ENCODE measurements at regions not wholly inside any gene's neighbourhood (a gene's known extent, or its start where the extent isn't known, plus 50 kb on each side); places are given as distances from the start of the nearest gene placed in this dataset.
A peak's percentile ranks its signal among the peaks of the same experiment; 100 is the strongest.

- Mint-ChIP-seq H3K4me1 (no peaks in the 10 kb centered on the region), H3K27ac (no peak overlapping the region), H3K4me3 (no peak overlapping the region), H3K9me3 (no peaks in the 10 kb centered on the region), H3K27me3 (peaks cover 11% of the 10 kb centered on the region)
- ATAC-seq (no peak), DNase-seq (no peak)
These were observed 1290.1 kb downstream of the TBC1D22A start for GRCh38 chr22:48052621-48052890.

GRCh38 chr22:48051796-48052620, 1289.6 kb downstream of the TBC1D22A start:
- ATAC-seq = no peak
- no peak overlapping the region for H3K4me3 Mint-ChIP-seq
- no peaks in the 10 kb centered on the region for H3K4me1 Mint-ChIP-seq
- no peaks in the 10 kb centered on the region for H3K9me3 Mint-ChIP-seq
- no peak overlapping the region for H3K27ac Mint-ChIP-seq
- peaks cover 6% of the 10 kb centered on the region for H3K27me3 Mint-ChIP-seq
- no peak for DNase-seq

GRCh38 chr22:48050836-48051235, 1288.4 kb downstream of the TBC1D22A start:
- ATAC-seq = no peak
- Mint-ChIP-seq H3K4me1 (no peaks in the 10 kb centered on the region), H3K27me3 (peaks cover 7% of the 10 kb centered on the region), H3K9me3 (no peaks in the 10 kb centered on the region), H3K4me3 (no peak overlapping the region), H3K27ac (no peak overlapping the region)
- no peak for DNase-seq

- no peaks in the 10 kb centered on the region for H3K4me1 Mint-ChIP-seq
- no peaks in the 10 kb centered on the region for H3K9me3 Mint-ChIP-seq
- no peak for DNase-seq
- peaks cover 18% of the 10 kb centered on the region for H3K27me3 Mint-ChIP-seq
- H3K4me3 Mint-ChIP-seq = no peak overlapping the region
- H3K27ac Mint-ChIP-seq = no peak overlapping the region
- no peak for ATAC-seq
These were observed 1286.7 kb downstream of the TBC1D22A start for GRCh38 chr22:48049116-48049515.

GRCh38 chr22:48047722-48048500, 1285.5 kb downstream of the TBC1D22A start:
- ATAC-seq = no peak
- Mint-ChIP-seq H3K27me3 (peaks cover 24% of the 10 kb centered on the region), H3K27ac (peak overlapping the region in 1 of 2 donors; percentile 31), H3K9me3 (no peaks in the 10 kb centered on the region), H3K4me3 (no peak overlapping the region), H3K4me1 (no peaks in the 10 kb centered on the region)
- DNase-seq = no peak

- no peak for DNase-seq
- Mint-ChIP-seq H3K27me3 (peaks cover 33% of the 10 kb centered on the region), H3K9me3 (peaks cover 0 to 6% of the 10 kb centered on the region in 2 donors), H3K4me3 (no peak overlapping the region), H3K27ac (peak overlapping the region in 1 of 2 donors; percentile 23), H3K4me1 (no peaks in the 10 kb centered on the region)
- peak; percentile 39 for ATAC-seq
These were observed 1282.9 kb downstream of the TBC1D22A start for GRCh38 chr22:48045369-48045768.

GRCh38 chr22:48044487-48045060, 1282.1 kb downstream of the TBC1D22A start:
- Mint-ChIP-seq H3K4me1 (no peaks in the 10 kb centered on the region), H3K27me3 (peaks cover 33% of the 10 kb centered on the region), H3K27ac (no peak overlapping the region), H3K4me3 (no peak overlapping the region), H3K9me3 (peaks cover 0 to 6% of the 10 kb centered on the region in 2 donors)
- DNase-seq (no peak), ATAC-seq (no peak)

GRCh38 chr22:48043581-48043980, 1281.1 kb downstream of the TBC1D22A start:
- H3K27me3 Mint-ChIP-seq = peaks cover 33% of the 10 kb centered on the region
- H3K9me3 Mint-ChIP-seq = peaks cover 0 to 6% of the 10 kb centered on the region in 2 donors
- DNase-seq (no peak), ATAC-seq (no peak)
- H3K4me3 Mint-ChIP-seq = no peak overlapping the region
- H3K27ac Mint-ChIP-seq = no peak overlapping the region
- H3K4me1 Mint-ChIP-seq = no peaks in the 10 kb centered on the region

GRCh38 chr22:48042621-48043395, 1280.4 kb downstream of the TBC1D22A start:
- peaks cover 0 to 6% of the 10 kb centered on the region in 2 donors for H3K9me3 Mint-ChIP-seq
- no peaks in the 10 kb centered on the region for H3K4me1 Mint-ChIP-seq
- no peak for DNase-seq
- no peak for ATAC-seq
- peaks cover 33% of the 10 kb centered on the region for H3K27me3 Mint-ChIP-seq
- no peak overlapping the region for H3K4me3 Mint-ChIP-seq
- H3K27ac Mint-ChIP-seq = no peak overlapping the region

GRCh38 chr22:48039326-48039725, 1276.9 kb downstream of the TBC1D22A start:
- Mint-ChIP-seq H3K9me3 (peaks cover 0 to 6% of the 10 kb centered on the region in 2 donors), H3K27ac (no peak overlapping the region), H3K4me3 (no peak overlapping the region), H3K4me1 (no peaks in the 10 kb centered on the region), H3K27me3 (peaks cover 16% of the 10 kb centered on the region)
- ATAC-seq = no peak
- no peak for DNase-seq

GRCh38 chr22:48037618-48038017, 1275.2 kb downstream of the TBC1D22A start:
- peaks cover 0 to 5% of the 10 kb centered on the region in 2 donors for H3K9me3 Mint-ChIP-seq
- no peaks in the 10 kb centered on the region for H3K4me1 Mint-ChIP-seq
- ATAC-seq (no peak), DNase-seq (no peak)
- H3K27me3 Mint-ChIP-seq = peaks cover 7% of the 10 kb centered on the region
- no peak overlapping the region for H3K27ac Mint-ChIP-seq
- H3K4me3 Mint-ChIP-seq = no peak overlapping the region

- no peak overlapping the region for H3K4me3 Mint-ChIP-seq
- H3K27me3 Mint-ChIP-seq = no peaks in the 10 kb centered on the region
- H3K4me1 Mint-ChIP-seq = no peaks in the 10 kb centered on the region
- no peak for ATAC-seq
- H3K9me3 Mint-ChIP-seq = no peaks in the 10 kb centered on the region
- H3K27ac Mint-ChIP-seq = no peak overlapping the region
- no peak for DNase-seq
These were observed 1273.4 kb downstream of the TBC1D22A start for GRCh38 chr22:48035897-48036296.

GRCh38 chr22:48031589-48031988, 1269.1 kb downstream of the TBC1D22A start:
- Mint-ChIP-seq H3K27me3 (no peaks in the 10 kb centered on the region), H3K27ac (no peak overlapping the region), H3K4me1 (no peaks in the 10 kb centered on the region), H3K4me3 (no peak overlapping the region), H3K9me3 (no peaks in the 10 kb centered on the region)
- ATAC-seq (no peak), DNase-seq (no peak)

- Mint-ChIP-seq H3K27me3 (peaks cover 10% of the 10 kb centered on the region), H3K4me3 (no peak overlapping the region), H3K4me1 (no peaks in the 10 kb centered on the region), H3K9me3 (peaks cover 6 to 8% of the 10 kb centered on the region in 2 donors), H3K27ac (no peak overlapping the region)
- ATAC-seq (no peak), DNase-seq (no peak)
These were observed 1262.6 kb downstream of the TBC1D22A start for GRCh38 chr22:48025096-48025495.

- no peak for DNase-seq
- no peak for ATAC-seq
- Mint-ChIP-seq H3K4me1 (no peaks in the 10 kb centered on the region), H3K27ac (no peak overlapping the region), H3K9me3 (peaks cover 21 to 26% of the 10 kb centered on the region in 2 donors), H3K4me3 (no peak overlapping the region), H3K27me3 (peaks cover 39% of the 10 kb centered on the region)
These were observed 1259.5 kb downstream of the TBC1D22A start for GRCh38 chr22:48021991-48022401.

All from stimulated activated naive CD8-positive, alpha-beta T cell treated with anti-CD3 and anti-CD28 coated beads, Interleukin-15, amount 100 ng/mL, for 72 hours (primary cell).